ENCODE measurements at regions not wholly inside any gene's neighbourhood (a gene's known extent, or its start where the extent isn't known, plus 50 kb on each side); places are given as distances from the start of the nearest gene placed in this dataset.

GRCh38 chr2:74050151-74050550 is 65.4 kb downstream of the TET3 start:
- DNase-seq (ENCODE audit: insufficient read length, low spot score) (no peak), FAIRE-seq (no peak)
- TF ChIP-seq POLR2A (IDR thresholded peaks at IDR 0.05; ENCODE audit: low read depth, low read length): no peak

- DNase-seq (ENCODE audit: insufficient read length, low spot score): no peak
- TF ChIP-seq POLR2A (IDR thresholded peaks at IDR 0.05; ENCODE audit: low read depth, low read length): no peak
- no peak for FAIRE-seq
Measured at GRCh38 chr2:74051504-74051903, 66.8 kb downstream of the TET3 start.

DNA sequence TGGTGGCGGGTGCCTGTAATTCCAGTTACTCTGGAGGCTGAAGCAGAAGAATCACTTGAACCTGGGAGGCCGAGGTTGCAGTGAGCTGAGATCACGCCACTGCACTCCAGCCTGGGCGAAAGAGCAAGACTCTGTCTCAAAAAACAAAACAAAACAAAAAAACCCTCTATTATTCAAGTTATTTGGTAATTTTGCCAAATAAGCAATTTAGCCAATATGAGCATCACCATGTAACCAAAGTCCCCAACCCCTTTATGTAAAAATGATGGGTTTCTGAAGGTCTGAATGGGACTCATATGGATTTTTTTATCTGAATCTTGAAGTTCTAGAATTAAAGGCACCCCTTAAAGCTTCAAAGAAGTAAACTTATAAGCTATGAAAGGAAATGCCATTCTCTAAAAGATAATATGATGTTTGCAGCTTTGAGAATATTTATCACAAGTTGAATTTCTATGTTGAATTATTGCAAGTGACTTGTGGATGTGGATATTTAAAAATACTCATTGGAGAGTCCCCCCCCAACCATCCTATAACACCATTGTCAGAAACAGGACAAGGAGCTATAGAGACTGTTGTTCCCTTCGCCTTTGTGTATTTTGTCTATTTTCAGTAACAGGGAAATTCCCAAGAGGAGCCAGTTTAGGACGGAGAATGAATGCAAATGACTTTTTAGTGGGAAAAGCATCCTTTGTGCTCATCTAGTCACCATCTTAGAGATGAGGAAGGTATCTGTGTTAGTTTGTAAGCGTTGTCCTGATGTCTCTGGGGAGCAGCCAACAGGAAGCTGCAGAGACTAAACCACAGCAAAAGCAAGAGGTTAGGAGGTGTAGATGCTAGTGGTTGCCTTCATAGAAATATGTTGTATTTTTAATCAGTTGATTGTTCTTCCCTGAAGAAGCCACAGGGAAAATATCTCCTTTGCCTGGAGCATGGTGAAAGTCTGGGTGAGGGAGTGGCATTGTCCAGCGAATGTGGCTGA is 68.3 kb downstream of the TET3 start:
- no peak for FAIRE-seq
- no peak for DNase-seq (ENCODE audit: insufficient read length, low spot score)
- no peak for TF ChIP-seq POLR2A (IDR thresholded peaks at IDR 0.05; ENCODE audit: low read depth, low read length)

DNA sequence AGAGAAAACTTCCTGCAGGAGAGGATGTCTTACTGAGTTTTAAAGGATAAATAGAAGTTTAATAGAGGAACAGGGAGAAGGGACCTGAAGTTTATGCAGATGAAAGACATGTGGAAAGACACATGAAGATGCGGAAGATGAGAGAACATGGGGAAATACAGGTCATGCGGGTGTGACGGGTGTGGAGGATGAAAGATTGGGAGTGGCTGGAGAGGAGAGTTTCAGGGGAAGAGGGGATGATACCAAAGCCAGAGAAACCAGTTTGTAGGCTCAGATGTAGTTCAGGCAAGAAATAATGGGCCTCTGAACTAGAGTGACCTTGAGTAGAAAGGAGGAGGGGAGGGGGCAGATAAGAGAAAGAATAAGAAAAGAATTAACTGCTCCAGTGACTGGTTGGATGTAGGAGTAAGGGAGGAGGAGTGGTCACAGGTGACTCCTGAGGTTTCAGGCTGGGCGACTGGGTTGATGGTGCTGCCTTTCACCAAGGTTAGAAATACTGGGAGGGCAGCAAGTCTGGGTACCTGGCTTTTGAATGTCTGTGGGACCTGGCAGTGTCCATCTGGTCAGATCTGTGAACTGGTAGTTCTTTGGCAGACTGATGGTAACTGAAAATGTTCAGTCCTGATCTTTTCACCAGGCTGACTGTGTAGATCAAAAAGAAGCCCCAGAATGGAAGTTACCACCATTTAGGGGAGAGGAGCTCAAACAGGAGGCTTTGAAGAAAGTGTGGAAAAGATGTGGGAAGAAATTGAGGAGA is 69.4 kb downstream of the TET3 start:
- FAIRE-seq: no peak
- DNase-seq (ENCODE audit: insufficient read length, low spot score): no peak
- no peak for TF ChIP-seq POLR2A (IDR thresholded peaks at IDR 0.05; ENCODE audit: low read depth, low read length)

DNA sequence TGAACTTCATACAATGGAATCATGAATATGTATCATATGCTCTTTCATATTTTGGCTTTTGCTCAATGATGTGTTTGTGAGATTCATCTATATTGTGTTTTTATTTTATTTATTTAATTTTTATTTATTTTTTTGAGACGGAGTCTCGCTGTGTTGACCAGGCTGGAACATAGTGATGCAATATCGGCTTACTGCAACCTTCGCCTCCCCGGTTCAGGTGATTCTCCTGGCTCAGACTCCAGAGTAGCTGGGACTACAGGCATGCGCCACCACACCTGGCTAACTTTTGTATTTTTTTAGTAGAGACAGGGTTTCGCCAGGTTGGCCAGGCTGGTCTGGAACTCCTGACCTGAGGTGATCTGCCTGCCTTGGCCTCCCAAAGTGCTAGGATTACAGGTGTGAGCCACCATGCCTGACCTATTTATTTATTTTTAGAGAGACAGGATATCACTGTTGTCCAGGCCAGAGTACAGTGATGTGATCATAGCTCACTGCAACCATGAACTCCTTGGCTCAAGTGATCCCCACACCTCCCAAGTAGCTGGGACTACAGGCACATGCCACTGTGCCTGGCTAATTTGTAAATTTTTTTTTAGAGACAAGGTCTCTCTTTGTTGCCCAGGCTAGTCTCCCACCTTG is 74.5 kb downstream of the TET3 start:
- DNase-seq (ENCODE audit: insufficient read length, low spot score): no peak
- FAIRE-seq: no peak
- no peak for TF ChIP-seq POLR2A (IDR thresholded peaks at IDR 0.05; ENCODE audit: low read depth, low read length)

- FAIRE-seq (peak; percentile 11), DNase-seq (ENCODE audit: insufficient read length, low spot score) (no peak)
- TF ChIP-seq POLR2A (IDR thresholded peaks at IDR 0.05; ENCODE audit: low read depth, low read length): no peak
Measured at GRCh38 chr2:74063486-74063885, 78.8 kb downstream of the TET3 start.

DNA sequence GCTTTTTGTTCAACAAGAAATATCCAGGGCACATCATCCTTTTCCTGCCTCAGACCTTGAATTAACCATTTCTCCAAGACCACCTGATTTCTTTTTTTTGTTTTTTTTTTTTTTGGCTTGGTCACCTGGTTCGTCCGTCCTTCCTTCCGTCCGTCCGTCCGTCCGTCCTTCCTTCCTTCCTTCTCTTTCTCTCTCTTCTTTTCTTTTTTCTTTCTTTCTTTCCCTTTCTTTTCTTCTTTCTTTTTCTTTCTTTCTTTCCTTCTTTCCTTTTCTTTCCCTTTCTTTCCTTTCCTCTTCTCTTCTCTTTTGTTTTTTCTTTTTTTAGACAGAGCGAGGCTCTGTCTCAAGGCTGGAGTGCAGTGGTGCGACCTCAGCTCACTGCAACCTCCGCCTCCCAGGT is 80.7 kb downstream of the TET3 start:
- DNase-seq (ENCODE audit: insufficient read length, low spot score): no peak
- FAIRE-seq: no peak
- TF ChIP-seq POLR2A (IDR thresholded peaks at IDR 0.05; ENCODE audit: low read depth, low read length): no peak

DNA sequence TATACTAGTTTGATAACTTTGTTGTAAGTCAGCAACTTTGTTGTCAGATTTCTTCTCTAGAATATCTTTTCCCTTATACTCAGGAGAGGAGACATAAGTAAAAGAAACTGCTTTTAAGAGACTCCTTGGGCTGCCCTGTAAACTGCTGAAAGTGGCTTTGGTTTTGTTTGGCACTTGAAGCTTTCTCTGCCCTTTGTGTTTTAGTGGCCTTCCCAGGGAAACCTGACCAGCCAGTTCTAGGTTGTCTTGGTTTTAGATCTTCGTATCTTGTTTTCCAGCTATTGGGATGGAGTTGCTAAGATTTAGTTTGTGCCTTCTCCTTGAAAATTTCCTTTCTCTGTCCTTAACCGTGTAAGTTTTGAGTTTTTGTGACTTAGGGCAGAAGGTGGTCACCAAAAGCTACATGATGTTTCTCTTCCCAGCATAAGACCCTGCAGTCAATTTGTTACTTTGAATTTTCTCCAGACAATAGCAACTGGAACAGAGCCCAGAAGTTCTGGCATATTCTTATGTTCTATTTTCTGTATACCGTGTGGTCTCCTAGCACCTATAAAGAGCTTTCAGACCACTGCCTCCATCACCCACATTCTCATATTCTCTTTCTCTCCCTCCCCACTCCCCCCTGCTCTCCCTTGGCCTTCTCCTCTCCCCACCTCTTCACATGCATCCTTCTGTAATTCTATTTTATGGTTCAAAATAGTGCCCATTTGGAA is 81.1 kb downstream of the BOLA3 start:
- TF ChIP-seq POLR2A (IDR thresholded peaks at IDR 0.05; ENCODE audit: low read depth, low read length): no peak
- DNase-seq (ENCODE audit: insufficient read length, low spot score): no peak
- FAIRE-seq: no peak

GRCh38 chr2:74067221-74067747 is 80.4 kb downstream of the BOLA3 start:
- FAIRE-seq (peak; percentile 23), DNase-seq (ENCODE audit: insufficient read length, low spot score) (no peak)
- TF ChIP-seq POLR2A (IDR thresholded peaks at IDR 0.05; ENCODE audit: low read depth, low read length): no peak

DNA sequence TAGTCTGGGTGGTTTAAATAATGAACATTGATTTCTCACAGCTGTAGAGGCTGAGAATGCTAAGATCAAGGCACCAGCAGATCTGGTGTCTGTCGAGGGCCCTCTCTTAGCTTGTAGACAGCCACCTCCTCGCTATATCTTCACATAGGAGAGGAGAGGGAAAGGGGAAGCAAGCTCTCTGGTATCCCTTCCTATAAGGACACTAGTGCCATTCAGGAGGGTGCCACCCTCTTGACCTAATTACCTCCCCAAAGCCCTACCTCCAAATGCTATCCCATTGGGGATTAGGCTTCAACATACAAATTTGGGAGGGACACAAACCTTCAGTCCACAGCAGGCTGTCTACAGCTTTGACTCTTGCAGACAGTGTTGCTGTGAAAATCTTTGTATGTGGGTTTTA is 76.7 kb downstream of the BOLA3 start:
- TF ChIP-seq POLR2A (IDR thresholded peaks at IDR 0.05; ENCODE audit: low read depth, low read length): no peak
- DNase-seq (ENCODE audit: insufficient read length, low spot score) (no peak), FAIRE-seq (no peak)

- DNase-seq (ENCODE audit: insufficient read length, low spot score) (no peak), FAIRE-seq (no peak)
- TF ChIP-seq POLR2A (IDR thresholded peaks at IDR 0.05; ENCODE audit: low read depth, low read length): no peak
Measured at GRCh38 chr2:74071426-74071825, 76.3 kb downstream of the BOLA3 start.

DNA sequence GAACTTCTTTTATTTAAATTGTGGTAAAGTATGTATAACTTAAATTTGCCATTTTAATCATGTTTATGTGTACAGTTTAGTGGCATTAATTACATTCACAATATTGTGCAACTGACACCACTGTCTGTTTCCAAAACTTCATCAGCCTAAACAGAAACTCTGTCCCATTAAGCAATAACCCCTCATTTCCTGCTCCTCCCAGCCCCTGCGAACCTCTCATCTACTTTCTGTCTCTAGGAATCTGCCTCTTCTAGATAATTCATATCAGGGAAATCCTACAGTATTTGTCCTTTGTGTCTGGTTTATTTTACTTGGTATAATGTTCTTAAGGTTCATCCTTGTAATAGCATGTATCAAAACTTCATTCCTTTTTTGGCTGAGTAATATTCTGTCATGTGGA is 75.1 kb downstream of the BOLA3 start:
- DNase-seq (ENCODE audit: insufficient read length, low spot score) (no peak), FAIRE-seq (no peak)
- no peak for TF ChIP-seq POLR2A (IDR thresholded peaks at IDR 0.05; ENCODE audit: low read depth, low read length)

DNA sequence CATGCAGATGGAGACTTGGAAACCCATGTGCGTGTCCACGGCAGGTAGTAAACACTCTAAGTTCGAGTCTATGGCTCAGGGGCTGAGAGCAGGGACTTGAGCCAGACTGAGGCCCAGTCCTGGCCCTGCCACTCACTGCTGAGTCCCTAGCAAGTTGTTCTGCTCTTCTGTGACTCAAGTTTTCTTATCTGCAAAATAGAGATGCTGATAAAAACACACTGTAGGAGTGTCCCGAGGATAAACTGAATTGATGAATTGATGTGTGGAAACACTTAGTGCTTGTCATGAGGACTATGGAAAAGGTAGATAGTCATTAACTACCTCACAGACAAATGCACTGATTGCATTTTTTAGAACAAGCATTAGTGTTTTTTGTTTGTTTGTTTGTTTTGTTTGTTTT is 73.2 kb downstream of the BOLA3 start:
- no peak for DNase-seq (ENCODE audit: insufficient read length, low spot score)
- FAIRE-seq: no peak
- TF ChIP-seq POLR2A (IDR thresholded peaks at IDR 0.05; ENCODE audit: low read depth, low read length): no peak

All from H54 (cell line).